Right atrium auricular region (tissue), 2 donors: ENCODE measurements at regions not wholly inside any gene's neighbourhood (a gene's known extent, or its start where the extent isn't known, plus 50 kb on each side); places are given as distances from the start of the nearest gene placed in this dataset.

Source experiments
- DNase-seq: peaks from one replicate; pipeline ENCODE4 v3.0.0-alpha.2; 2019; ENCODE audit warnings: low spot score
- H3K27ac ChIP-seq, 2 donors: fragments of 200-600 bp; sonication (generic); 1 replicate in 1 of 2; 2 replicates in 1 of 2; pipeline ENCODE4 v1.5.1; 2016 to 2019
- H3K27me3 ChIP-seq, 2 donors: fragments of 200-600 bp; sonication (generic); one replicate each; pipeline versions ENCODE4 v1.5.1 to v1.6.0; 2017 to 2019
- H3K36me3 ChIP-seq: fragments of 200-600 bp; sonication (generic); one replicate; pipeline ENCODE4 v1.5.1; 2016
- H3K4me1 ChIP-seq, 2 donors: fragments of 200-600 bp; sonication (generic); one replicate each; pipeline versions ENCODE4 v1.5.1 to v1.6.0; 2017 to 2019
- H3K4me3 ChIP-seq, 2 donors: fragments of 200-600 bp; sonication (generic); 1 replicate in 1 of 2; 2 replicates in 1 of 2; pipeline ENCODE4 v1.5.1; 2017 to 2019; ENCODE audit warnings: mild to moderate bottlenecking in 1 of 2, moderate library complexity in 1 of 2
- H3K9me3 ChIP-seq, 2 donors: fragments of 200-600 bp; sonication (generic); one replicate each; pipeline ENCODE4 v1.5.1; 2019
- CTCF ChIP-seq, 2 donors: fragments of 200-600 bp; sonication (generic); IDR thresholded peaks; one replicate each; pipeline ENCODE4 v1.5.1; 2019; ENCODE audit warnings: antibody characterized with exemption in 2 of 2

GRCh38 chr18:38042211-38042890, 476.8 kb upstream of the CELF4 start:
- TF ChIP-seq CTCF (IDR thresholded peaks at IDR 0.05), result no peak
- no peaks in the 10 kb centered on the region for H3K4me1 ChIP-seq

GRCh38 chr18:38038242-38038641, 472.6 kb upstream of the CELF4 start:
- H3K27ac ChIP-seq, result no peak overlapping the region
- no peaks in the 10 kb centered on the region for H3K27me3 ChIP-seq
- no peak for DNase-seq
- no peaks in the 10 kb centered on the region for H3K4me1 ChIP-seq
- TF ChIP-seq CTCF (IDR thresholded peaks at IDR 0.05), result no peak
- no peak overlapping the region for H3K4me3 ChIP-seq
- no peaks in the 10 kb centered on the region for H3K36me3 ChIP-seq
- H3K9me3 ChIP-seq, result no peaks in the 10 kb centered on the region

More at GRCh38 chr18:38042211-38042890, 476.8 kb upstream of the CELF4 start:
- Histone ChIP-seq H3K4me3 (no peak overlapping the region), H3K27me3 (no peaks in the 10 kb centered on the region), H3K9me3 (no peaks in the 10 kb centered on the region), H3K27ac (no peak overlapping the region), H3K36me3 (no peaks in the 10 kb centered on the region)
- no peak for DNase-seq

- H3K4me3 ChIP-seq, result no peak overlapping the region
- H3K27ac ChIP-seq, result no peak overlapping the region
- no peak for TF ChIP-seq CTCF (IDR thresholded peaks at IDR 0.05)
- no peaks in the 10 kb centered on the region for H3K9me3 ChIP-seq
- no peaks in the 10 kb centered on the region for H3K36me3 ChIP-seq
- no peak for DNase-seq
- H3K4me1 ChIP-seq, result no peaks in the 10 kb centered on the region
- no peaks in the 10 kb centered on the region for H3K27me3 ChIP-seq
Observed at GRCh38 chr18:38035193-38035592, 469.6 kb upstream of the CELF4 start.

- Histone ChIP-seq H3K4me3 (no peak overlapping the region), H3K36me3 (no peaks in the 10 kb centered on the region), H3K9me3 (no peaks in the 10 kb centered on the region), H3K4me1 (no peaks in the 10 kb centered on the region), H3K27me3 (no peaks in the 10 kb centered on the region), H3K27ac (no peak overlapping the region)
- TF ChIP-seq CTCF (IDR thresholded peaks at IDR 0.05), result no peak
- no peak for DNase-seq
Observed at GRCh38 chr18:38033282-38033681, 467.7 kb upstream of the CELF4 start.

GRCh38 chr18:38032516-38032915, 466.9 kb upstream of the CELF4 start:
- no peak for TF ChIP-seq CTCF (IDR thresholded peaks at IDR 0.05)
- DNase-seq, result no peak
- H3K4me1 ChIP-seq, result no peaks in the 10 kb centered on the region

GRCh38 chr18:38028946-38029345, 463.3 kb upstream of the CELF4 start:
- H3K36me3 ChIP-seq, result no peaks in the 10 kb centered on the region
- no peaks in the 10 kb centered on the region for H3K9me3 ChIP-seq
- TF ChIP-seq CTCF (IDR thresholded peaks at IDR 0.05), result no peak
- H3K4me1 ChIP-seq, result no peaks in the 10 kb centered on the region
- DNase-seq, result no peak
- no peaks in the 10 kb centered on the region for H3K27me3 ChIP-seq
- no peak overlapping the region for H3K4me3 ChIP-seq
- no peak overlapping the region for H3K27ac ChIP-seq

More at GRCh38 chr18:38032516-38032915, 466.9 kb upstream of the CELF4 start:
- Histone ChIP-seq H3K4me3 (no peak overlapping the region), H3K27me3 (no peaks in the 10 kb centered on the region), H3K27ac (no peak overlapping the region), H3K36me3 (no peaks in the 10 kb centered on the region), H3K9me3 (no peaks in the 10 kb centered on the region)
